Mucosa of descending colon (tissue), 3 donors: ENCODE measurements at regions not wholly inside any gene's neighbourhood (a gene's known extent, or its start where the extent isn't known, plus 50 kb on each side); places are given as distances from the start of the nearest gene placed in this dataset.

ENCODE experiments used
- ATAC-seq: fragments of 200-7000 bp; cut with Tn5 transposase; one replicate; pipeline ENCODE4 v1.9.1; 2020; ENCODE audit warnings: mild to moderate bottlenecking, moderate library complexity
- DNase-seq, 3 donors: peaks; one replicate each; pipeline ENCODE4 v3.0.0-alpha.2; 2020
- H3K36me3 ChIP-seq: fragments of 200-600 bp; one replicate; pipeline ENCODE4 v1.8.0; 2021; ENCODE audit warnings: low read depth, mild to moderate bottlenecking
- H3K4me1 ChIP-seq: fragments of 200-600 bp; one replicate; pipeline ENCODE4 v1.8.0; 2021; ENCODE audit warnings: low read depth, mild to moderate bottlenecking
- H3K4me3 ChIP-seq: fragments of 200-600 bp; one replicate; pipeline ENCODE4 v1.8.0; 2021; ENCODE audit warnings: mild to moderate bottlenecking
- H3K9me3 ChIP-seq: fragments of 200-600 bp; one replicate; pipeline ENCODE4 v1.8.0; 2021; ENCODE audit warnings: mild to moderate bottlenecking
- intact Hi-C, 2 donors: fragments of 100-400 bp; cut with DNase I in 1 of 2; cut with micrococcal nuclease in 1 of 2; formaldehyde crosslinking; loops; one replicate each; pipeline versions ENCODE4 v1.11.0 to v1.11.1; 2022; cut with DNase I, micrococcal nuclease
- TF ChIP-seq, protein P1 (sequence below): fragments of 200-600 bp; IDR thresholded peaks from one replicate; pipeline ENCODE4 v1.8.0; 2022; ENCODE audit warnings: antibody characterized with exemption, mild to moderate bottlenecking
- donor health status: DM: no; HTN: no; CAD: no; lungs with moderate emphysema.
- donor health status: DM: no; HTN: no; CAD: no.
- donor health status: DM: no; HTN: yes; CAD: no.

DNA sequence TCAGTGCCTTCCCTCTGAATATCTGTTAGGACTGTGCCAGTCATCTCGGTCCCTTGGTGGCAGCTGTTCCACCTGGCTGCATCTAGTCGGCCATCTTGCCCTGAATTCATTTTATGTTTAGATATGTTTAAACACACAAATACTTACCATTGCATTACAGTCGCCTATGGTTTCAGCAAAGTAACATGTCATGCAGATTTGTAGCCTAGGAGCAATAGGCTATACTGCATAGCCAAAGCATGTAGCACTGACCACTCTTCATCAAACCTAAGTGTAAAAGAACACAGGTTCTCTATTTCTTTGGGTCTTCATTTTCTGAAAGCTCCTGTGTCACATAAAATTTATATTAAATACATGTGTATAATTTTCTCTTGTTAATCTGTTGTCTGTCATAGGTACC lies 118.9 kb upstream of the THSD7A start:
- Histone ChIP-seq H3K36me3 (no peaks in the 10 kb centered on the region), H3K4me3 (no peak overlapping the region), H3K4me1 (no peaks in the 10 kb centered on the region), H3K9me3 (no peaks in the 10 kb centered on the region)
- intact Hi-C loops = no loop called here
- no peak for ATAC-seq
- TF ChIP-seq, protein P1, sequence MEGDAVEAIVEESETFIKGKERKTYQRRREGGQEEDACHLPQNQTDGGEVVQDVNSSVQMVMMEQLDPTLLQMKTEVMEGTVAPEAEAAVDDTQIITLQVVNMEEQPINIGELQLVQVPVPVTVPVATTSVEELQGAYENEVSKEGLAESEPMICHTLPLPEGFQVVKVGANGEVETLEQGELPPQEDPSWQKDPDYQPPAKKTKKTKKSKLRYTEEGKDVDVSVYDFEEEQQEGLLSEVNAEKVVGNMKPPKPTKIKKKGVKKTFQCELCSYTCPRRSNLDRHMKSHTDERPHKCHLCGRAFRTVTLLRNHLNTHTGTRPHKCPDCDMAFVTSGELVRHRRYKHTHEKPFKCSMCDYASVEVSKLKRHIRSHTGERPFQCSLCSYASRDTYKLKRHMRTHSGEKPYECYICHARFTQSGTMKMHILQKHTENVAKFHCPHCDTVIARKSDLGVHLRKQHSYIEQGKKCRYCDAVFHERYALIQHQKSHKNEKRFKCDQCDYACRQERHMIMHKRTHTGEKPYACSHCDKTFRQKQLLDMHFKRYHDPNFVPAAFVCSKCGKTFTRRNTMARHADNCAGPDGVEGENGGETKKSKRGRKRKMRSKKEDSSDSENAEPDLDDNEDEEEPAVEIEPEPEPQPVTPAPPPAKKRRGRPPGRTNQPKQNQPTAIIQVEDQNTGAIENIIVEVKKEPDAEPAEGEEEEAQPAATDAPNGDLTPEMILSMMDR = no peak
- no peak for DNase-seq

DNA sequence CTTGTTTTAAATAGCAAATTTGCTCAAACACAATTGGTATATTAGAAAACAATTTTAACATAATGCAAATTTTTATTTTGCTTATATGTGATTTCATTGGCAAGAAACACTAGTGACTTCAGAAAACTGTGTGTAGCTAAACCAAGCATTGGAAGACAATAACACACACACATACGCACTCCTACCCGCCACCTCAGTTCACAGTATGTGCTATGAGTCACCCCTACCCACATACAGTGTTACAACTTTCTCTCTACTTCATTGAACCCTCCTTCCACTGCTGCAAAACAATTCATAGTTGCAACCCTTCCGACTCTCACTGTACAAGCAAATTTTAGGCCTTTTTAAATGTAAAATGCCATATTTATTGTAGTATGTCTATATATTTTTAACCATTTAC lies 119.9 kb upstream of the THSD7A start:
- DNase-seq (no peak), ATAC-seq (no peak)
- Histone ChIP-seq H3K9me3 (no peaks in the 10 kb centered on the region), H3K4me3 (no peak overlapping the region), H3K4me1 (no peaks in the 10 kb centered on the region), H3K36me3 (no peaks in the 10 kb centered on the region)
- TF ChIP-seq, protein P1 = no peak
- intact Hi-C loops = no loop called here

DNA sequence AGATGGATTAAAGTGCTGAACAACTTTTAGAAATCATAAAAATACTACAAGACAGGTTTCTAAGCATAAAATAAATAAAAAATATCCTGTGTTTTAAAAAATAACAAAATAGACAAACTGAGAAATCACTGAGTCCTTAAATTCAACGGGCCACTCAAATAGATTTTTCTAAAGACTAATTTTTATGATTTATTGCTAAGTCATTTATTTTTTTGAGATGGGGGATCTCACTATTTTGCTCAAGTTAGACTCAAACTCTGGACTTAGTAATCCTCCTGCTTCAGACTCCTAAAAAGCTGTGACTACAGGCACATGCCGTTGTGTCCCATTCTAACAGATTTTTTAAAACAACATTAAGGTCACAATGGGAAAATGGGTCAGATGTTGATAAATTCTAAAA lies 121.0 kb upstream of the THSD7A start:
- ATAC-seq (no peak), DNase-seq (no peak)
- H3K36me3 ChIP-seq = no peaks in the 10 kb centered on the region
- no peaks in the 10 kb centered on the region for H3K4me1 ChIP-seq
- intact Hi-C loops = no loop called here
- TF ChIP-seq, protein P1 = no peak
- H3K9me3 ChIP-seq = no peaks in the 10 kb centered on the region
- no peak overlapping the region for H3K4me3 ChIP-seq

DNA sequence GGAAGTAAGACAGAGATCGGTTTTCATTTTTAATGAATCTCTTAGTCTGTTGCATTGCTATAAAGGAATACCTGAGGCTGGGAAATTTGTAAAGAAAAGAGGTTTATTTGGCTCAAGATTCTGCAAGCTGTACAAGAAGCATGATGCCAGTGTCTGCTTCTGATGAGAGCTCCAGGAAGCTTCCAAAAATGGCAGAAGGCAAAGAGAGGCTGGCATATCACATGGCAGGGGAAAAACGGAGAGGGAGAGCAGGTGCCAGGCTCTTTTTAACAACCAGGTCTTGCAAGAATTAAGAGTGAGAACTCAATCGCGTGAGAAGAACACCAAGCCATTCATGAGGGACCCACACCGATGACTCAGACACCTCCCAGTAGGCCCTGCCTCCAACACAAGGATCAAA lies 125.0 kb upstream of the THSD7A start:
- intact Hi-C loops = no loop called here
- TF ChIP-seq, protein P1 = no peak
- Histone ChIP-seq H3K4me3 (no peak overlapping the region), H3K4me1 (no peaks in the 10 kb centered on the region), H3K36me3 (no peaks in the 10 kb centered on the region), H3K9me3 (no peaks in the 10 kb centered on the region)
- ATAC-seq (no peak), DNase-seq (no peak)

DNA sequence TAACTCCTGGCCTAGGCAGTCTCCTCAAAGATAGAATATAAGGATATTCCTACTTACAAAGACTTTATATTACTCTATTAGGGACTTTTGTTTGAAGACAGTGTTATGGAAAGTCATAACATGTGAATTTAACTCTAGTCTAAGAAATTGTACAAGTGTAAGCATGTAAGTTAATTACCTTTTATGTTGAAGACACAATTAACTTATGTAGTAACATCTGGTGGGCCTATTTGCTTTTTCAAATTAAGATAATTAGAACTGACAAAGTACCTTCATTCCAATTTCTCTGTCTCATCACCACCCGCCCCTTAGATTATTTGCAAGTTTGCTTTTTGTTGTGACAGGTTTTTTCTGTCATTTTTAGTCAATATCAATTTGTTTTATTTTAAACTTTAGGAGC lies 126.0 kb upstream of the THSD7A start:
- Histone ChIP-seq H3K4me3 (no peak overlapping the region), H3K4me1 (no peaks in the 10 kb centered on the region), H3K9me3 (no peaks in the 10 kb centered on the region), H3K36me3 (no peaks in the 10 kb centered on the region)
- TF ChIP-seq, protein P1 = no peak
- intact Hi-C loops = no loop called here
- ATAC-seq (no peak), DNase-seq (no peak)

DNA sequence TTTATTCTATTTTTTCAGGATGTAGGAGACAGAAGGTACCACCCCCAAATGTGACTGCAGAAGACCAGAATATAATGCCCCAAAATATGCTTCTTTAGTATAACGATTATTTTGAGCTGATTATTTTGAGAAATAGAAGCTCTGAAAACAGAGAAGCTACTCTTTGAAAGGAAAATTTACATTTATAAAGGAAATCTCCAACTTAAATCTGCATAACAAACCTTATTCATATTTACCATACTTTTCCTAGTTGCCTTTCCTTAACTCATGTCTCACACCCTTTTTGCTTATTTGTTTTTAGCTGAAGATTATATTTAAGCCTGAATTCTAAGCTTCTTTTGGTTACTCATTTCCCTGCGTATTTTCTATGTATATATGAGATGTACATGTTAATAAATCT lies 127.1 kb upstream of the THSD7A start:
- no peaks in the 10 kb centered on the region for H3K9me3 ChIP-seq
- DNase-seq (no peak), ATAC-seq (no peak)
- H3K36me3 ChIP-seq = no peaks in the 10 kb centered on the region
- intact Hi-C loops = no loop called here
- no peak overlapping the region for H3K4me3 ChIP-seq
- TF ChIP-seq, protein P1 = no peak
- H3K4me1 ChIP-seq = no peaks in the 10 kb centered on the region
